ENCODE measurements at regions not wholly inside any gene's neighbourhood (a gene's known extent, or its start where the extent isn't known, plus 50 kb on each side); places are given as distances from the start of the nearest gene placed in this dataset.

DNA sequence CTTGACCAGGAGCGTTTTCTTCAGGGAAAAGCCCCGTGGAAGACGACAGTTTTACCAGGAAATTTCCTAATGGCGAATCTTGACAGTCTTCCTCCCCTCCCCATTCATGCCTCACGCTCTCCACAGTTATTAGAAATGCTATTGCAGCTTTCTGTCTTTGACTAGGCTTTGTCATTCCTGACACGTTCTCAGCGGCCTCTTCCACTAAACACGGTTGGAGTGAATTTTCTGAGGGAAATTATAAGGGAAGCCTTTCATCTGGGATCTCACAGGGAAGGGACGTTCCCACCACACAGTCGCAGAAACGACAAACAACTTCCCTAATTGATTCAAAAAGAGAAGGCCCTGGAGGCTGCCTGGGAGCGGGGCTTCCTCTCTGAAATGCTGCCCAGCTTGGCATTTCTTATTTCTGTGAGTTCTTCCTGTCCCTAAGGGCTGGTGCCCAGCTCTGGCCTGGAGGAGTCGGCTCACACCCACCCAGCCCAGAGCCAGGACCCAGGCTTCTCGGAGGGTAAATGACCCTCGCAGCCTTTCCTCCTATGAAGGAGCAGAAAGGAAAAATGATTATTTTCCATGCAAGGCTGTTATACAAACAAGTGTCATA, 57.1 kb upstream of the PPP1R26 start:
- TF ChIP-seq, protein P1, sequence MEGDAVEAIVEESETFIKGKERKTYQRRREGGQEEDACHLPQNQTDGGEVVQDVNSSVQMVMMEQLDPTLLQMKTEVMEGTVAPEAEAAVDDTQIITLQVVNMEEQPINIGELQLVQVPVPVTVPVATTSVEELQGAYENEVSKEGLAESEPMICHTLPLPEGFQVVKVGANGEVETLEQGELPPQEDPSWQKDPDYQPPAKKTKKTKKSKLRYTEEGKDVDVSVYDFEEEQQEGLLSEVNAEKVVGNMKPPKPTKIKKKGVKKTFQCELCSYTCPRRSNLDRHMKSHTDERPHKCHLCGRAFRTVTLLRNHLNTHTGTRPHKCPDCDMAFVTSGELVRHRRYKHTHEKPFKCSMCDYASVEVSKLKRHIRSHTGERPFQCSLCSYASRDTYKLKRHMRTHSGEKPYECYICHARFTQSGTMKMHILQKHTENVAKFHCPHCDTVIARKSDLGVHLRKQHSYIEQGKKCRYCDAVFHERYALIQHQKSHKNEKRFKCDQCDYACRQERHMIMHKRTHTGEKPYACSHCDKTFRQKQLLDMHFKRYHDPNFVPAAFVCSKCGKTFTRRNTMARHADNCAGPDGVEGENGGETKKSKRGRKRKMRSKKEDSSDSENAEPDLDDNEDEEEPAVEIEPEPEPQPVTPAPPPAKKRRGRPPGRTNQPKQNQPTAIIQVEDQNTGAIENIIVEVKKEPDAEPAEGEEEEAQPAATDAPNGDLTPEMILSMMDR (IDR thresholded peaks at IDR 0.05; ENCODE audit: insufficient read depth, low read depth, low read length): no peak
- CTCF ChIA-PET: interaction anchor here (4.4 kb wide), 1 partner anchor 9 kb away, joined by 33 read pairs; no protein-coding TSS in a partner anchor
- POLR2A ChIA-PET: no interaction called here
- Histone ChIP-seq H3K27me3 (ENCODE audit: control insufficient read depth, insufficient read depth, low read length) (no peaks in the 10 kb centered on the region; the same call in 1 of the 2 replicates), H3K36me3 (ENCODE audit: control insufficient read depth, insufficient read depth, low read length) (no peaks in the 10 kb centered on the region), H3K4me3 (ENCODE audit: low read depth, low read length) (no peak overlapping the region)
- no peak for DNase-seq (ENCODE audit: low read depth)

DNA sequence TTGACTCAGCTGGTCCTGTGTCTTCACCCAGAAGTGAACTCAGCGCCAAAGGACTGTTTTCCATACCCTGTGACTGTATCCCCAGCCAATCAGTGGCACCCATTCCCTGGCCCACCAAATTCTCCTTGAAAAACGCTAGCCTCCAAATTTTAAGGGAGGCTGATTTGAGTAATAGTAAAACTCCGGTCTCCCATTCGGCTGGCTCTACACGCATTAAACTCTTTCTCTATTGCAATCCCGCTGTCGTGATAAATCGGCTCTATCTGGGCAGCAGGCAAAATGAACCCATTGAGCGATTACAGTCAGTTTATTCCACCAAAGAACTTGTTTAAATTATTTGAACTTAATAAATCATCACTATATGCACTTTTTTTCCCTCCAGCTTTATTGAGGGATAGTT, 55.9 kb upstream of the PPP1R26 start:
- TF ChIP-seq, protein P1 (IDR thresholded peaks at IDR 0.05; ENCODE audit: insufficient read depth, low read depth, low read length): no peak
- ChIA-PET CTCF (interaction anchor here (0.9 to 4.4 kb wide), 3 partner anchors 11 to 21 kb away, joined by 3 to 33 read pairs (median 3); no protein-coding TSS in a partner anchor), POLR2A (no interaction called here)
- Histone ChIP-seq H3K36me3 (ENCODE audit: control insufficient read depth, insufficient read depth, low read length) (no peaks in the 10 kb centered on the region), H3K4me3 (ENCODE audit: low read depth, low read length) (no peak overlapping the region), H3K27me3 (ENCODE audit: control insufficient read depth, insufficient read depth, low read length) (no peaks in the 10 kb centered on the region)
- no peak for DNase-seq (ENCODE audit: low read depth)
